Upper lobe of left lung (tissue), 4 donors: ENCODE measurements at regions not wholly inside any gene's neighbourhood (a gene's known extent, or its start where the extent isn't known, plus 50 kb on each side); places are given as distances from the start of the nearest gene placed in this dataset.

ENCODE experiments used
- POLR2A ChIP-seq, 4 donors: fragments of 450-650 bp; IDR thresholded peaks; one replicate each; pipeline ENCODE4 v1.5.1; 2016 to 2017; ENCODE audit warnings: antibody characterized with exemption in 4 of 4, mild to moderate bottlenecking in 2 of 4
- TF ChIP-seq, protein P1 (sequence below), 6 experiments: fragments of 450-650 bp in 4 of 6; fragments of 200-600 bp in 2 of 6; sonication (generic) in 2 of 6; IDR thresholded peaks; one replicate each; pipeline ENCODE4 v1.5.1; 2016 to 2019; ENCODE audit warnings: antibody characterized with exemption in 6 of 6

- TF ChIP-seq, protein P1, sequence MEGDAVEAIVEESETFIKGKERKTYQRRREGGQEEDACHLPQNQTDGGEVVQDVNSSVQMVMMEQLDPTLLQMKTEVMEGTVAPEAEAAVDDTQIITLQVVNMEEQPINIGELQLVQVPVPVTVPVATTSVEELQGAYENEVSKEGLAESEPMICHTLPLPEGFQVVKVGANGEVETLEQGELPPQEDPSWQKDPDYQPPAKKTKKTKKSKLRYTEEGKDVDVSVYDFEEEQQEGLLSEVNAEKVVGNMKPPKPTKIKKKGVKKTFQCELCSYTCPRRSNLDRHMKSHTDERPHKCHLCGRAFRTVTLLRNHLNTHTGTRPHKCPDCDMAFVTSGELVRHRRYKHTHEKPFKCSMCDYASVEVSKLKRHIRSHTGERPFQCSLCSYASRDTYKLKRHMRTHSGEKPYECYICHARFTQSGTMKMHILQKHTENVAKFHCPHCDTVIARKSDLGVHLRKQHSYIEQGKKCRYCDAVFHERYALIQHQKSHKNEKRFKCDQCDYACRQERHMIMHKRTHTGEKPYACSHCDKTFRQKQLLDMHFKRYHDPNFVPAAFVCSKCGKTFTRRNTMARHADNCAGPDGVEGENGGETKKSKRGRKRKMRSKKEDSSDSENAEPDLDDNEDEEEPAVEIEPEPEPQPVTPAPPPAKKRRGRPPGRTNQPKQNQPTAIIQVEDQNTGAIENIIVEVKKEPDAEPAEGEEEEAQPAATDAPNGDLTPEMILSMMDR (IDR thresholded peaks at IDR 0.05), result no peak
- TF ChIP-seq POLR2A (IDR thresholded peaks at IDR 0.05), result no peak
Observed at GRCh38 chr12:19780460-19780859, 341.2 kb downstream of the AEBP2 start.
